ENCODE measurements at regions not wholly inside any gene's neighbourhood (a gene's known extent, or its start where the extent isn't known, plus 50 kb on each side); places are given as distances from the start of the nearest gene placed in this dataset.
A peak's percentile ranks its signal among the peaks of the same experiment; 100 is the strongest.

DNA sequence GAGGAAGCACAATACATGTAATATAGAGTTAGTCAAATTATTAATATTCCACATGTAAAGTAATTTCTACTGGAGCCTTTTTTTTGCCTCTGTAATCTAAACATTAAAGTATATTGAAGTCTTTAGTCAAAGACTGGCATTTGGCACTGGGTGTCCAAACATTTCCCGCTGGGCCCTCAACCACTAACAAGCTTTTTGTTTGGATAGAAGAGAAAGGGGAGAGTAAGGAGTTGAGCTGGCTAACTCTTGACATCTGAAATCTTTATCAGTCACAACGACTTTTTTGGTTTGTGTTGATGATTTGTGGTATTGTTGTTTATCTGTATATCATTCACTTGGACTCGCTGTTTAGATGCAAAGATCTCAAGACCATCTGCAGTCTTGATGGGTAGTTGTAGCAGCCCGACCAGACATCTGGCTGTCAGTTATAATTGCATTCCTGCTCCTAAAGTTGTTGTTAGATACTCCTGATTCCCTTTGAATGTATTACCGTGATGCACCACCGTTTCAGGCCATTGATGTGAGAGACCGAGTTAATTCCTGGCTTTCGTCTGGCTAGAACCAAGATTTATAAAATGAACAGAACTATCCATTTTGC, 379.6 kb downstream of the MTX2 start:
- DNase-seq = no peak

- DNase-seq = peak; percentile 59
Measured at GRCh38 chr2:176650104-176650837, 381.0 kb downstream of the MTX2 start.

DNA sequence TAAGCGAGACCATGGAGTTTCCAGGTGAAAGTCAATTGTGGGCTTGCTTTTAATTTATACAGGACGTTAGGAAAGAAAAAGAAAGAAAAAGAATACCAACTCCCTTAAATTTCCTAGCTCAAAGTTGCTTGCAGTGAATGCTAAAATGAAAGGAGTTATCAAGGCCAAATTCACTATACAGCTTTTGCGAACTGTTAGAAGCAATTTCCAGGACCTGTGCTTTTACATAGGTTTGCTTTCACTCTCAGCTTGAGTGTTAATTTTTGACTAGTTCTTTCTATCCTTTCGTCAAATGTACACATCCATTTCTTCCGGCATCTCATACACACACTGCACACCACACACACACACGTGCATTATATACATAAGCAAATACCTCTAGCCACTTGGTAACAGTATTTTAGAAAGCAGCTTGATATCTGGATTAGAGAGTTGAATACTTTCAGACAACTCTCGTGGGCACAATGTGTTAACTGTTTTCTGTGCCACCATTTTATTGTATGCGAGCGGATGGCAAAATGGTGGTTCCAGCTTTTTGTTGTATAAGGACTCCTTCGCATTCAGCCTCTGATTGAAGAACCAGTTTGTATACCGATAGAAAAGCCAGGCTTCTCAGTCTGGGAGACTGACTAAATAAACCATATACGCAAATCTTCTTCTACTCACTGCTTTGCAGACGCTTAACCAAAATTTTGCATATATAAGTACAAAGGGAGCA, 381.8 kb downstream of the MTX2 start:
- DNase-seq = no peak

DNA sequence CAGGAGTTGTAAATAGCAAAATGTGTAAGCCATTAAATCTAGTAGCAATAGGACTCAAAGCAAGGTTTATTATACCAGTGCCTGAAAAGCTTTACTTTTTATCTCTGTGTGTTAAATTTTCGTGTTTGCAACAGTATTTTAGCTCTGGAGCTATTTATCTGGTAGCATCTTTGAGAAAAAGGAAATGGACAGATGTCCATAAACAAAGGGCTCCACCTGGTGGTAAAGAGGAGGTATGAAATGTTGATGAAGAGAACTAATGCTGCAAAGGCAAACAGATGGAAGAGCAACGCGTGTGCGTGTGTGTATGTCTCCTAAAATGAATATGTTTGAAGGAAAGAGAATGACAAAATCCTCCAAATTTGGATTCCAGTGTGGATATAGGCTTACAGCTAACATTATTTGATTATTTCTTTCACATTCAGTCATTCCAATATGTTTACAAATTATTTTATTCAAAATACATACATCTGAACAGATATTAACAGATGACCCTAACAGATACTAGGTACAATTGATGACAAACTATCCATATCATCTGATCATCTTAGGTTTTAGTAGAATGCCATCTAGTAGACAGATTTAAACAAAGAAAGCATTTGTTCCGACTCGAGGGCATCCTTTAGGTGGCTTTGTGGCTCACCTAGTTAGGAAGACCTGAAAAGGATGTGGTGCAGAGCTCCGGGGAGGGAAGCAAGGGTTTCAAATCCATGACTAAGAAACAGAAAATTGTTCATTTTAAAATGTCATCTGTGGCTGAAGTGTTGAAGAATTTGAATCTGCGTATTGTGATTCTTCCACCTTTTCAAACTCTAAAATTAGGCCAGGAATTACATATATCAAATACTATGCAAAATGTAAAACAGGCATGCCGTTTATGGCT, 383.3 kb downstream of the MTX2 start:
- DNase-seq = peak; percentile 74

- DNase-seq = peak; percentile 21
Measured at GRCh38 chr2:176653479-176654443, 384.5 kb downstream of the MTX2 start.

DNA sequence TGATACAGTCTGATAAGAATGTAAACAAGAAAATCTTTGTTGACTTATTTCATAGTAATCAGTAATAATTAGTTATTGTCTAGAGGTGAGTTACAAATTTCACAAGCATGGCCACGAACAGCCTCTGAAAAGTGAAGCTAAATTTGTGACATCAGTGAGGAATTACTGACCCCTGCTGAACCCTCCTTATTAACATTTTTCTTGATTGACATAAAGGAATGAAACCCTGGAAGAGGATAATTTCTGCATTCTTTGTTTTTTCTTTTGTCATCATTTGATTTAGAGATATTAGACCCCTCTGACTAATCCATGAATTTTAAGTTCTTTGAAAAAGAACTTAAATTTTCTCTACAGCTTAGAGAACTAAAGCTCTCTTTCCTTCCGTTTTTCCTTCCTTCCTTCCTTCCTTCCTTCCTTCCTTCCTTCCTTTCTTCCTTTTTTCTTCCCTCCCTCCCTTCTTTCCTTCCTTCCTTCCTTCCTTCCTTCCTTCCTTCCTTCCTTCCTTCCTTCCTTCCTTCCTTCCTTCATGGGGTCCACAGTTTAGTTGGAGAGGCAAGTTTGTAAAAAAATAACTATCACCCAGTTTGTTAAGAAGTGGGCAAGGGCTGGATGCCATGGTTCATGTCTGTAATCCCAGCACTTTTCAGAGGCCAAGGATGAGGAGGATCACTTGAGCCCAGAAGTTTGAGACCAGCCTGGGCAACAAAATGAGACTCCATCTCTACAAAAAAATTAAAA, 387.0 kb downstream of the MTX2 start:
- DNase-seq = no peak

GRCh38 chr2:176656776-176657140, 387.5 kb downstream of the MTX2 start:
- no peak for DNase-seq

- no peak for DNase-seq
Measured at GRCh38 chr2:176657393-176657792, 388.2 kb downstream of the MTX2 start.

DNA sequence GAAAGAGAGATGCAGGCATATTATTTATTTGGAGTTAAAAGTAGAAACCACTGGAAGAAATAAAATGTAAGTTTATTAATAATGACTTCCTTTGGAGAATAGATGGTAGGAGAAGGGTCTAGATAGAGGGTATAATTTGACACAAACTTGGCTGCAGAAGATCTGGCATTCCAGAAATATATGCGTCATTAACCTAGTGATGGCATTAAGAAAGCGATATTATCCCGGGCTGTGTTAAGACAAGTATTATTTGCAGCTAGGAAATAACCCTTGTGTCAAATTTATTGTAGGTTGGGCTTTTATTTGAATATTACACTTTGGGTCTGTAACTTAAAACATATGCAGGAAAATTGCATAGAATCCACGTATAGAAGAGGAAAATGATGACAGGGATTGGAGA, 389.5 kb downstream of the MTX2 start:
- DNase-seq = no peak

GRCh38 chr2:176662753-176663152, 393.5 kb downstream of the MTX2 start:
- no peak for DNase-seq

- no peak for DNase-seq
Measured at GRCh38 chr2:176664478-176664877, 395.2 kb downstream of the MTX2 start.

DNA sequence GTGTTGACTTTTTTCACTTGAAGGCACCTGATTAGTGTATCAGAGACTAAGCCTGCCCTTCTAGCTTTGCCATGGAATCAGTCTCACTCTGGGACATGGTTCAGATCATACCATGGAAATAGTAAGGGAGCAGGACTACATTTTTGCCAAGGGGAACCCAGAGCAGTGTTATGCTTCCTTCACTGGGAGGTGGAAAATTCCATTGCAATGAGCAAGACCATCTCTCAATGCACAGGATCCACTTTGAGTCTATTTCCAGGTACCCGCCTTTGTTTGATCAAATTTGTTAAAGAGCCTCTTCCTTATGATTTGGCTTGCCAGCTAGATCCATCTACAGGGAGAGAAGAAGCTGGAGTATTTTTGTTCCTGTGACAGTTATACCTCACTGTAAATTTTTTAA, 395.8 kb downstream of the MTX2 start:
- DNase-seq = no peak

DNA sequence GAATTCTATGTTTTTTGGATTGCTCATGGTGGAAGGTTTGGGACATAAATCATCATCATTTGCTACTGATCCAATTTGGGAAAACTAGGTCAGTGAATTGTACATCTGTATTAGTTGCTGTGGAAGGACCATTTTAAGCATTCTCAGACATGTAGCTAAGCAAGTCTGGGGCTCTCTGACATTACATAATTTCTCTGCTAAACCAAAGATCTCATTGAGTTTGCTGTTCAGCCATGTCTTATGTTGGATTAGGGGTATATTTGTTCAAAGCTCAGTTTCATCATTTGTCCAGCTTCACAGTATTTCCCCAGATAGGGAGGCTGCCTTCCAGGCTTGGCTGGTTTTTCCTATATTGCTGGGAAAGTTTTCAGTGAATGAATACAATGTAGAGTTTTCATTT, 399.7 kb downstream of the MTX2 start:
- DNase-seq = peak; percentile 37

GRCh38 chr2:176669398-176670174, 400.3 kb downstream of the MTX2 start:
- DNase-seq = no peak

DNA sequence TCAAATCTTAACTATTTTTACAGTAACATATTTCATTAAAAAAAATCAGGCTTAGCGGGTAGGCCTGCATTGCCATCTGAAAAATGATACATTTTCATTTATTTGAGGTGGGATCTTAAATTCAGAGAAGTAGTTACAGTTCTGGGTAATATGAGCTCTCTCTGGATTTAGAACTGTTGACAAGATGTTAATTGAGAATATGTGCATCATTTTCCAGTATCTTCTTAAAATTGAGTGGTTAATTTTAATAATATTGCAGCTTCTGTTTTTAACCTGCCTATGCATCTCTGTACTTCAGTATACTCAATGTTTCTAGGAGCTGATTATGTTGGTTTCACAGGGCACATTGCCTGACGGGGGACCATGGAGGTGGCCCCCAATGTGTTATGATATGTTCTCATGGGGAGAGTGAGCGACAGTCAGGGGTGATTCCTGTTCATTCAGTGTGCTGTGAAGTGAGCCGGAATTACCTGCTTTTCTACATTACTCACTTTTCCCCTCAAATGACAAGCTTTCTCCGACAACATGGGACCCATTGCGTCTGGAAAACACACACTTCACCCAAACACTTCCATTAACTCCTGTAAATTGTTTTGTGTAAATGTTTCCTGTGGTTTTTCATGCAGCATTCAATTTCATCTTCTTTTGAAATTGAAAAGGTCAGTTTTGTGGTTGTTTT, 406.2 kb downstream of the MTX2 start:
- DNase-seq = no peak

DNA sequence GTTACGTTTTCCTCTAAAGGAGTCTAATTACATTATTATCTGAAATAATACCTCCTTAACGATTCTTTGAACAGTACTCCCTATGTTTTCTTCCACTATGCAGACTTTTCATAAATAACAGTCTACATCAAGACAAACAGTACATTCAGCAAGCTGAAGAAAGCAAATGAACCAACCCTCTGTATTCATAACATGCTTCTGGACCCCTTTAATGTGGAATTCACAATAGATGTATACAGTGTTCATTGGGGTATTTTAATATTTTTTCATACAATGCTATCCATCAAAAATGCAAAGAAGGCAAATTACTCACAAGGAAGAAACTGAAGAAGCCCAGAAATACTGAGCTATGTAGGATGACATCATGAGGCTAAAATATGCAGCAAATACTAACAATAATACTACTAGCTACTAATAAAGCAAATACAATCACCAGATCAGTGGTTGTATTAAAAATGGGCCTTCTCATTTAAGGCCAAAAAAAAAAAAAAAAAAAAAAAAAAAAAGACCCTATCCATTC, 408.6 kb downstream of the MTX2 start:
- no peak for DNase-seq

DNA sequence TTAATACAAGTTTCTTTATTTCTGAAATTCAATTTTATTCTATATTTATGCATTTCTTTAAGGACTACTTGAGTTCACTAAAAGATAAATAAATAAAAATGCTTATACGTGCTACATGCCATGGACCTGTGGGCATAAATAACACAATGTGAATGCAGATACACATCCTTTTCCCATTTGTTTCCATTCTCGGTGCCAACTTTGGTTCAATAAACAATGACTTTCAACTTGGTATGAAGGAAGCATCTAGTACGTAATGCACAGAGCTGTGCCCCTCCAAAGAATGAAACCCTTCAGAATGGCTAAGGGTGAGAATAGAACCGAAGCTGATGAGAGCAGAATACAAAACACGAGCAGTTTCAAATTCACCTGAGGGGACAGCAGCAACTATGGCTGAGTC, 409.3 kb downstream of the MTX2 start:
- peak; percentile 28 for DNase-seq

DNA sequence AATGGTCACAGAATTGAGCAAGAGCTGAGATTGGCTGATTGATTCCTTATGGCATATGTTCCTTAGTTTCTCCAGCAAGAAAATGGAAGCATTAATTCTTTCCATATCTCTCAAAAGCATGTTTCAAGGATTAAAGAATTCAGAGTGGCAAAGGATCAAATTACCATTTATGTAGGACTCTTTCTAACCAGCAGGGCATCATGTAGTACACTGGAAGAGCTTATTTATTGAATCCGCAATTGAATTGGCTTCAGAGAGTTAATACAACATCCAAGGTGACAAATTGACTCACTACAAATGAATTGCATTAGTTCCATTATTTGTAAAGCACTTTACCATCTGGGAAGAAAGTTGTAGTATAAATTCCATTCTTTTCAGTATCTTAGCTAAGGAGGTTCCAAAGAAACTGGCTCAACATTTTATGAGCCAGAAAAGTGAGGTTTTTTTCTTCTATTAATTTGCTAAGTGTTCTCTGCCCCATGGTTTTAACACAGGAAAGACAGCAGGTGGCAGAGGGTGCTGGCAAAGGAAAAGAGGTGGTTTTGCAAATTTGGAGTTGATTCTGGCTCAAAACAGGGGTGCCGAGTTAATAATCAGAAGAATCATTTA, 409.9 kb downstream of the MTX2 start:
- no peak for DNase-seq

Measured in skin of body (tissue), 1 donor.